ENCODE measurements at regions not wholly inside any gene's neighbourhood (a gene's known extent, or its start where the extent isn't known, plus 50 kb on each side); places are given as distances from the start of the nearest gene placed in this dataset.

GRCh38 chr2:150095361-150096095, 391.9 kb downstream of the RND3 start:
- H3K4me2 ChIP-seq (ENCODE audit: insufficient read depth, insufficient read length, low read length), result no peak overlapping the region
- H2BK120ac ChIP-seq (ENCODE audit: low read depth, low read length, poor library complexity, severe bottlenecking), result no peak overlapping the region
- no peak overlapping the region for H2BK5ac ChIP-seq (ENCODE audit: insufficient read length, low read length)
- H3K56ac ChIP-seq (ENCODE audit: insufficient read length, low read depth, low read length), result no peak overlapping the region
- H3K4ac ChIP-seq (ENCODE audit: low read depth, low read length), result no peak overlapping the region
- H4K91ac ChIP-seq (ENCODE audit: insufficient read length, low read depth, low read length), result no peak overlapping the region
- H4K8ac ChIP-seq (replicated peaks; ENCODE audit: insufficient read length, low read depth, low read length), result no peak overlapping the region
- H3K4me1 ChIP-seq (ENCODE audit: insufficient read depth, low read length), result no peaks in the 10 kb centered on the region
- H2BK20ac ChIP-seq (ENCODE audit: low read depth, low read length, poor library complexity, severe bottlenecking), result no peak overlapping the region
- H3K27ac ChIP-seq (ENCODE audit: insufficient read length, low read depth, low read length), result no peak overlapping the region
- DNase-seq, result no peak
- no peak overlapping the region for H2BK12ac ChIP-seq (ENCODE audit: insufficient read length, low read depth, low read length)
- no peak for TF ChIP-seq CTCF (conservative IDR thresholded peaks at IDR 0.05)
- H3K23me2 ChIP-seq (ENCODE audit: insufficient read length, low read depth, low read length, poor library complexity, severe bottlenecking), result no peaks in the 10 kb centered on the region
- no peak overlapping the region for H2BK15ac ChIP-seq (ENCODE audit: low read depth, low read length)
- no peak overlapping the region for H3K9ac ChIP-seq (ENCODE audit: extremely low read depth, insufficient read length, low read length)
- no peak overlapping the region for H2AK5ac ChIP-seq (ENCODE audit: insufficient read length, low read length)
- H3K23ac ChIP-seq (ENCODE audit: insufficient read length, low read depth, low read length), result no peak overlapping the region
- no peaks in the 10 kb centered on the region for H3K4me1 Mint-ChIP-seq
- no peaks in the 10 kb centered on the region for H3K79me2 ChIP-seq (ENCODE audit: insufficient read depth, low read length)
- H2AFZ ChIP-seq (ENCODE audit: low read length), result no peak overlapping the region
- no peak overlapping the region; a peak in 1 of 7 replicates for H3K27ac Mint-ChIP-seq
- no peak overlapping the region for H3K14ac ChIP-seq (ENCODE audit: insufficient read depth, low read length)
- no peaks in the 10 kb centered on the region for H3K27me3 ChIP-seq (ENCODE audit: insufficient read depth, low read length)
- H4K5ac ChIP-seq (ENCODE audit: insufficient read length, low read depth, low read length), result no peak overlapping the region
- no CpG with 5 or more reads among the region's 3 CpGs for WGBS (ENCODE audit: extremely low coverage, insufficient read length, low lambda C conversion rate)
- H3K36me3 Mint-ChIP-seq (ENCODE audit: insufficient read depth in 1 of 3, low read depth in 3 of 3), result no peaks in the 10 kb centered on the region
- H3K9me3 Mint-ChIP-seq, result no peaks in the 10 kb centered on the region
- no peaks in the 10 kb centered on the region for H3K79me1 ChIP-seq (ENCODE audit: insufficient read depth, low read depth, low read length, poor library complexity, severe bottlenecking)
- H3T11ph ChIP-seq (ENCODE audit: low read length), result no peak overlapping the region
- H3K9me3 ChIP-seq (ENCODE audit: control insufficient read depth, low read depth, low read length), result no peaks in the 10 kb centered on the region
- H3K18ac ChIP-seq (ENCODE audit: insufficient read length, low read depth, low read length), result no peak overlapping the region
- H3K27me3 Mint-ChIP-seq (ENCODE audit: low read depth), result no peaks in the 10 kb centered on the region
- H3K4me3 Mint-ChIP-seq, result no peak overlapping the region
- H4K20me1 ChIP-seq (ENCODE audit: control insufficient read depth, insufficient read depth, insufficient read length), result no peaks in the 10 kb centered on the region
